Prostate gland (tissue), 2 donors: ENCODE measurements at regions not wholly inside any gene's neighbourhood (a gene's known extent, or its start where the extent isn't known, plus 50 kb on each side); places are given as distances from the start of the nearest gene placed in this dataset.

Experiments used
- CTCF ChIP-seq, 4 experiments: fragments of 200-600 bp in 2 of 4; fragments of 450-650 bp in 2 of 4; sonication (generic) in 2 of 4; IDR thresholded peaks; 1 replicate in 3 of 4; 2 replicates in 1 of 4; pipeline ENCODE4 v1.5.1; 2016 to 2019; ENCODE audit warnings: antibody characterized with exemption in 4 of 4, mild to moderate bottlenecking in 2 of 4, moderate library complexity in 2 of 4
- POLR2A ChIP-seq: fragments of 450-650 bp; IDR thresholded peaks from one replicate; pipeline ENCODE4 v1.6.1; 2016; ENCODE audit warnings: antibody characterized with exemption, mild to moderate bottlenecking
- POLR2AphosphoS5 ChIP-seq: sonication (generic); formaldehyde crosslinking; IDR thresholded peaks from one replicate; pipeline ENCODE4 v1.6.1; 2017; ENCODE audit warnings: antibody characterized with exemption

GRCh38 chr16:76882105-76882504 is 308.9 kb upstream of the MON1B start:
- TF ChIP-seq CTCF (IDR thresholded peaks at IDR 0.05) (no peak), POLR2A (no peak), POLR2AphosphoS5 (no peak)
